HepG2 (cell line): ENCODE measurements at regions not wholly inside any gene's neighbourhood (a gene's known extent, or its start where the extent isn't known, plus 50 kb on each side); places are given as distances from the start of the nearest gene placed in this dataset.

Source experiments
- AKNA ChIP-seq: sonication (generic); formaldehyde crosslinking; IDR thresholded peaks from 2 replicates; pipeline ENCODE4 v1.4.0; 2020; ENCODE audit warnings: missing genetic modification reagents, borderline replicate concordance
- CCAR2 ChIP-seq: fragments of 200-400 bp; formaldehyde crosslinking; optimal IDR thresholded peaks from 2 replicates; pipeline ENCODE3; 2018; ENCODE audit warnings: low read depth, mild to moderate bottlenecking, low read length, moderate library complexity
- CTCF ChIP-seq: sonication (generic); formaldehyde crosslinking; IDR thresholded peaks from 2 replicates; pipeline ENCODE4 v1.5.0; 2020; ENCODE audit warnings: mild to moderate bottlenecking, missing genetic modification reagents, moderate library complexity
- HNRNPH1 ChIP-seq: fragments of 200-400 bp; formaldehyde crosslinking; optimal IDR thresholded peaks from 2 replicates; pipeline ENCODE3; 2017; ENCODE audit warnings: mild to moderate bottlenecking, low read depth, low read length
- KLF13 ChIP-seq: sonication (generic); formaldehyde crosslinking; IDR thresholded peaks from 2 replicates; pipeline ENCODE4 v1.4.0; 2020; ENCODE audit warnings: mild to moderate bottlenecking, missing genetic modification reagents
- NFYB ChIP-seq: sonication (generic); formaldehyde crosslinking; IDR thresholded peaks from 2 replicates; pipeline ENCODE4 v1.4.0; 2020; ENCODE audit warnings: missing genetic modification reagents
- RAD21 ChIP-seq: fragments of 450-650 bp; formaldehyde crosslinking; IDR thresholded peaks from 2 replicates; pipeline ENCODE4 v1.5.0; 2020; ENCODE audit warnings: mild to moderate bottlenecking
- SNAI1 ChIP-seq: sonication (generic); formaldehyde crosslinking; IDR thresholded peaks from 2 replicates; pipeline ENCODE4 v1.5.0; 2020; ENCODE audit warnings: mild to moderate bottlenecking, missing genetic modification reagents, borderline replicate concordance
- STAG1 ChIP-seq: sonication (generic); formaldehyde crosslinking; IDR thresholded peaks from 2 replicates; pipeline ENCODE4 v1.4.0; 2020; ENCODE audit warnings: missing genetic modification reagents
- ZNF34 ChIP-seq: sonication (generic); formaldehyde crosslinking; IDR thresholded peaks from 2 replicates; pipeline ENCODE4 v1.4.0; 2020; ENCODE audit warnings: mild to moderate bottlenecking, missing genetic modification reagents, borderline replicate concordance
- ZNF546 ChIP-seq: sonication (generic); formaldehyde crosslinking; conservative IDR thresholded peaks from 2 replicates; pipeline ENCODE4 v1.8.1; 2023; ENCODE audit warnings: mild to moderate bottlenecking, missing genetic modification reagents
- ZNF75D ChIP-seq: sonication (generic); formaldehyde crosslinking; IDR thresholded peaks from 2 replicates; pipeline ENCODE4 v1.8.1; 2023; ENCODE audit warnings: missing genetic modification reagents, mild to moderate bottlenecking, borderline replicate concordance
- TF ChIP-seq, protein P1 (sequence below): sonication (generic); formaldehyde crosslinking; IDR thresholded peaks from 2 replicates; pipeline ENCODE4 v1.8.0; 2022; ENCODE audit warnings: mild to moderate bottlenecking, missing genetic modification reagents, moderate library complexity
- TF ChIP-seq, protein P2 (sequence below): sonication (generic); formaldehyde crosslinking; IDR thresholded peaks from 2 replicates; pipeline ENCODE4 v1.5.1; 2020; ENCODE audit warnings: mild to moderate bottlenecking, moderate library complexity, missing genetic modification reagents

GRCh38 chr5:39547553-39548154 lies 122.9 kb upstream of the DAB2 start (continued):
- TF ChIP-seq AKNA = no peak
- no peak for TF ChIP-seq HNRNPH1
- TF ChIP-seq ZNF546 = no peak
- peak; percentile 72 for TF ChIP-seq CTCF (CRISPR knock-in tag)
- TF ChIP-seq, protein P1, sequence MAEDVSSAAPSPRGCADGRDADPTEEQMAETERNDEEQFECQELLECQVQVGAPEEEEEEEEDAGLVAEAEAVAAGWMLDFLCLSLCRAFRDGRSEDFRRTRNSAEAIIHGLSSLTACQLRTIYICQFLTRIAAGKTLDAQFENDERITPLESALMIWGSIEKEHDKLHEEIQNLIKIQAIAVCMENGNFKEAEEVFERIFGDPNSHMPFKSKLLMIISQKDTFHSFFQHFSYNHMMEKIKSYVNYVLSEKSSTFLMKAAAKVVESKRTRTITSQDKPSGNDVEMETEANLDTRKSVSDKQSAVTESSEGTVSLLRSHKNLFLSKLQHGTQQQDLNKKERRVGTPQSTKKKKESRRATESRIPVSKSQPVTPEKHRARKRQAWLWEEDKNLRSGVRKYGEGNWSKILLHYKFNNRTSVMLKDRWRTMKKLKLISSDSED (CRISPR knock-in tag) = no peak
- TF ChIP-seq ZNF75D (CRISPR knock-in tag) = no peak
- no peak for TF ChIP-seq ZNF34 (CRISPR knock-in tag)
- TF ChIP-seq RAD21 (CRISPR knock-in tag) = peak; percentile 67
- TF ChIP-seq SNAI1 = no peak
- TF ChIP-seq KLF13 = no peak
- TF ChIP-seq CCAR2 = no peak
- TF ChIP-seq STAG1 (CRISPR knock-in tag) = peak; percentile 80
- TF ChIP-seq, protein P2, sequence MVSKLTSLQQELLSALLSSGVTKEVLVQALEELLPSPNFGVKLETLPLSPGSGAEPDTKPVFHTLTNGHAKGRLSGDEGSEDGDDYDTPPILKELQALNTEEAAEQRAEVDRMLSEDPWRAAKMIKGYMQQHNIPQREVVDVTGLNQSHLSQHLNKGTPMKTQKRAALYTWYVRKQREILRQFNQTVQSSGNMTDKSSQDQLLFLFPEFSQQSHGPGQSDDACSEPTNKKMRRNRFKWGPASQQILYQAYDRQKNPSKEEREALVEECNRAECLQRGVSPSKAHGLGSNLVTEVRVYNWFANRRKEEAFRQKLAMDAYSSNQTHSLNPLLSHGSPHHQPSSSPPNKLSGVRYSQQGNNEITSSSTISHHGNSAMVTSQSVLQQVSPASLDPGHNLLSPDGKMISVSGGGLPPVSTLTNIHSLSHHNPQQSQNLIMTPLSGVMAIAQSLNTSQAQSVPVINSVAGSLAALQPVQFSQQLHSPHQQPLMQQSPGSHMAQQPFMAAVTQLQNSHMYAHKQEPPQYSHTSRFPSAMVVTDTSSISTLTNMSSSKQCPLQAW (CRISPR knock-in tag) = no peak
- no peak for TF ChIP-seq NFYB (CRISPR knock-in tag)
